Activated CD4-positive, alpha-beta memory T cell treated with anti-CD3 and anti-CD28 coated beads, Interleukin-2, amount 10 ng/mL, durations not matched to agents 7 days and 5 days (primary cell): ENCODE measurements at regions not wholly inside any gene's neighbourhood (a gene's known extent, or its start where the extent isn't known, plus 50 kb on each side); places are given as distances from the start of the nearest gene placed in this dataset.
"Not testable (repeated sequence)": the region's sequence is repeated elsewhere in the genome, so short reads cannot be mapped to it uniquely, and the experiment has no call there.

Experiments used
- CTCF ChIA-PET: fragments of 350-600 bp; sonication (Branson Sonifier 250); formaldehyde crosslinking; loops from one replicate; lab custom pipeline; 2021; ENCODE audit warnings: antibody characterized with exemption, inconsistent platforms; lab: Charles Lee
- POLR2A ChIA-PET: fragments of 350-600 bp; sonication (Branson Sonifier 250); formaldehyde crosslinking; loops from one replicate; lab custom pipeline; 2021; ENCODE audit warnings: antibody characterized with exemption; lab: Charles Lee
- DNase-seq: peaks from one replicate; pipeline ENCODE4 v3.0.0-alpha.2; 2020
- H3K27ac Mint-ChIP-seq: one replicate; pipeline ENCODE4 v1.8.0; 2021; ENCODE audit warnings: mild to moderate bottlenecking, mixed read lengths
- H3K27me3 Mint-ChIP-seq: one replicate; pipeline ENCODE4 v1.8.0; 2021; ENCODE audit warnings: mixed read lengths
- H3K36me3 Mint-ChIP-seq: one replicate; pipeline ENCODE4 v1.8.0; 2021; ENCODE audit warnings: low read depth, mixed read lengths
- H3K4me1 Mint-ChIP-seq: one replicate; pipeline ENCODE4 v1.8.0; 2021; ENCODE audit warnings: mixed read lengths
- H3K4me3 Mint-ChIP-seq: one replicate; pipeline ENCODE4 v1.8.0; 2021; ENCODE audit warnings: mild to moderate bottlenecking, mixed read lengths
- H3K9me3 Mint-ChIP-seq: one replicate; pipeline ENCODE4 v1.8.0; 2021; ENCODE audit warnings: mixed read lengths

DNA sequence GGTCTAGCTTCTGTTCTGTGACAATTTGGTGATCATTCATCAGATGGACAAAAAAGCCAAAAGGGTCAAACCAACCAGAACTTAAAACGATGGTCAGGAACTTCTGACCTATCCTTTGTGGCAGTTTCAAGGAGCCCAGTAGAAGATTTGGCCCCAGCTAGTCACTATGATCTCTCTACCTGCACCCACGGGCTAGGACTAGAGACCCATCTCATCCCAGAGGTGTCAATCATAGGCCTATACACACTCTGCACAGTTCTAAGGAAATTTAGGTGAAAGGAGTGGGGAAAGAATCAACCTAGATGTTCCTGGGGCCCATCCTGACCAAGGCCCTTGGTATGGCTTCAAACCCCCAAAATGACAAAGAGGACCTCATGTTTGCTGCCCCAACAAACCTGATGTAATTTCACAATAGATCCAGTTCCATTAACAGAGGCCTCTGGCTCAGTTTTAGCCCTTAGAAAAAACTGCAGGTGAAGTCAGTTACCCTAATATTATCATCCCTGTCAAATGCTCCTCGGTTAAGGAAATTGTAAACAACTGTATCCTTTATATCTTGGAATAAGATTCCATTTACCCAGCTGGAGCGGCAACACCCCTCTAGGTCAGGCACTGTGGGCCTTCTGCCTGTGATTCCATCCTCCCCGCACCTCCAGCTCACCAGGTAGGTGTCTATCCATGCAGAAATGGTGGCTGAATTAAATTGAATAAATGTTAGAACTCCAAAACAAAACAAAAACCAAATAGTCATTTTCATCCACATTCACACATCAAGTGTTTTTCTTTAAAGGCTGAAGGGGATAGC, 138.7 kb downstream of the ENC1 start:
- Mint-ChIP-seq H3K27me3 (peaks cover 1% of the 10 kb centered on the region), H3K27ac (no peak overlapping the region), H3K36me3 (no peaks in the 10 kb centered on the region), H3K4me3 (no peak overlapping the region), H3K9me3 (no peaks in the 10 kb centered on the region), H3K4me1 (no peaks in the 10 kb centered on the region)
- ChIA-PET POLR2A (no interaction called here), CTCF (no interaction called here)
- no peak for DNase-seq

DNA sequence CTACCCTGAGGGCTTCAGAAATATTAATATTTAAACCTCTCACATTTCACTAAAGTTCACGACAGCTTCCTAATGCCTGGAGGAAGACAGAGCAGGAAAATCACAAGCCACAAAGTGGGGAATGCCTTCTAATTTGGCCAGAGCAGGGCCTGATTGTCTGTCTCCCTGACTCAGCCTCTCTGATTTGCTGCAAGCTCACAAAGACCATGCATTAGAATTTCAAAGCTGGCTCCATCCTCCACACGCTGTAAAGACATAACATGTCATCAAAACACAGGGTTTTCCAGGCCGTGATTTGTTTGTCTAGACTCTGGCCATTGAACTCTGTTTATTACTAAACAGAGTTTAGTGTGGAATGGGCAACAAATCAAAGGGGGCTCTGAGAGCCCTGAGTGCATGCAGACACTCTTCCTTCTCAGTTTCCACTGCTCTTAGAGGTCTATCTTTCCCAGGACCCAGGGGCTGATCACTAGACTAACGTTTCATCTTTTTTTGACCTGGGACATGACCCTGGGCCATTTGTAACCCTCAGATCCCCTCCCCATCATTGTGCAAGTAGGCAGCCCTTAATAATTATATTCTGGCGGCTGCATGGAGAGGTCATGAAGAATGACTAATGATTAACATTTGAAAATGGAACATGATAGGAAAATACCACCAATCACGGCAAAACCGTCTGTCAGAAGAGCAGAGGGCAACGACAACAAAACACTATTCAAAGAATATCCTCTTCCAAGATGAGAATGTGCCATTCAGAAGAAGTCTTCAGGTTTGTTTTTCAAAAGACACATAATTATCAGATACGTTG, 140.2 kb downstream of the ENC1 start:
- no peaks in the 10 kb centered on the region for H3K9me3 Mint-ChIP-seq
- H3K36me3 Mint-ChIP-seq, result no peaks in the 10 kb centered on the region
- no peak overlapping the region for H3K27ac Mint-ChIP-seq
- ChIA-PET CTCF (interaction anchor here (0.7 kb wide), 1 partner anchor 296 kb away, joined by 3 read pairs; no protein-coding TSS in a partner anchor), POLR2A (no interaction called here)
- no peaks in the 10 kb centered on the region for H3K4me1 Mint-ChIP-seq
- no peak overlapping the region for H3K4me3 Mint-ChIP-seq
- DNase-seq, result no peak
- H3K27me3 Mint-ChIP-seq, result peaks cover 1% of the 10 kb centered on the region

DNA sequence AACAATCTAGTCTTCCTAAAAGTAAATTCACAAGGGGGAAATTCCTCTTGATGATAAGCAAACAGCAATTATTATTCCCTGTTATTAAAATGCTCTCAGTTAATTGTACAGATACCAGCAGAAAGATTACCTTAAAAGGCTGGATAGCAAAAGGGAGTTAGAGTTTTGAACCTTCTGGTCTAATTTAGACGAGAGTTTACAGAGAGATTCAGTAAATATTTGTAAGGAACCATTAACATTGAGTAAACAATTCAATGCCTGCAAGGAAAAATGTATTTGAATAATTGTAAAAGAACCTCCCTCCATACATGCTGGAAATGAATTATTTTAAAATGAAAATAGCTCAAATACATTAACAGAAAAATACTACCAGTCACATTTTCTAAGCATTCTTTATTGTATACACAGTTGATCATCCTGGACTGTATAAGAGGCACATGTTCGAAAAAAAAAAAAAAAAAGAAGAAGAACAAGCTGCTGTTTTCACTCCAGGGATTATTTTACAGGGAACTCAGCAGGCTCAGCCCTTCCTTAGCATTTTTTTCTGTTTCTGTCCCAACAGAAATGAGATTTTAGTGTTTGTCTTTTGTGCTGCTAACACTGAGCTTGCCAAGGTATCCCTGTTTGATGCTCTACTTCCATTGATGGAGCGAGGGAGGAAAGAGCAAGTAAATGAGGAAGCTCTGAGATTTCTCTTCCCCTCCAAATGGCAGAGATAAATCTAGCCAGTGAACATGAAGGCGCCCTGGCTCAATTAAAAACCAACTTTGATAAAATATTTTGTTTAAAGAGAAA, 141.1 kb downstream of the ENC1 start:
- Mint-ChIP-seq H3K27me3 (peaks cover 2% of the 10 kb centered on the region), H3K4me3 (no peak overlapping the region), H3K4me1 (no peaks in the 10 kb centered on the region), H3K36me3 (no peaks in the 10 kb centered on the region), H3K9me3 (no peaks in the 10 kb centered on the region), H3K27ac (no peak overlapping the region)
- no peak for DNase-seq
- POLR2A ChIA-PET, result no interaction called here
- CTCF ChIA-PET, result interaction anchor here (0.7 kb wide), 1 partner anchor 296 kb away, joined by 3 read pairs; no protein-coding TSS in a partner anchor

DNA sequence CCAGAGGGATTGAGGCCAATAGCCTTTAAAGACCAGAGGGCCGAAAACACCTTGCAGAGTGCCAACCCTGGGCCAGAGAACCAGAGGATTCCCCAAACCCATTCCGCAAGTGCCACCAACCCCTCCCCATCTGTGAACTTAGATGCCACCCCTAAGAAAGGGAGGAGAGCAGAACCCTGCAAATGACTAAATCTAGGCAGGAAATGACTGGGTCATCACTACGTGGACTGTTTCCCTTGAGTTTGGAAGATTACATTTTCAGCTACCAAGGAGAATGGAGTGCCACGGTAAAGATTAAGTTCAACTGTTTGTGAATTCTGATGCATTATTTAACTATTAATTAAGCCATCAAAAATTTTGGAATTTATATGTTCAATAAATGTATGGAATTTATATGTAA, 142.8 kb downstream of the ENC1 start:
- no peak overlapping the region for H3K4me3 Mint-ChIP-seq
- ChIA-PET CTCF (no interaction called here), POLR2A (no interaction called here)
- DNase-seq, result no peak
- peaks cover 5% of the 10 kb centered on the region for H3K27me3 Mint-ChIP-seq
- H3K36me3 Mint-ChIP-seq, result no peaks in the 10 kb centered on the region
- H3K4me1 Mint-ChIP-seq, result no peaks in the 10 kb centered on the region
- H3K9me3 Mint-ChIP-seq, result no peaks in the 10 kb centered on the region
- H3K27ac Mint-ChIP-seq, result no peak overlapping the region

DNA sequence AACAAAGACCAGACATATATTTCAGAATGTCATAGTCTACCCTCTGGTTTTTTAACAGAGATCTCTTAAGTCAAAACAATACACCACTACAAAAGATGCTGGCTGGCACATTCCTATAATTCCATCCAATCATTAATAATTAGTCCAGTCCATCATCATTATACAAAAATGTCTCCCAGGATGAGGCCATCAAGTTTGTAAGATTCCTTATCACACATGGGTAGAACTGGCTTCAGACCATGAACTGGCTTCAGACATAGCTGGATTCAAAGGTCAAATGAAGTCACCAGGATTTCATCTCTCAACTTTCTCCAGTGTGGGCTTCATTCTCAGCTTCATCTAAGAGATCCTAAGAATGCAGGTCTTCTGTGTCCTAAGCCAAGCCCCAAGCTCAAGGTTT, 147.1 kb downstream of the ENC1 start:
- no peak overlapping the region for H3K4me3 Mint-ChIP-seq
- no peaks in the 10 kb centered on the region for H3K36me3 Mint-ChIP-seq
- ChIA-PET CTCF (no interaction called here), POLR2A (no interaction called here)
- H3K4me1 Mint-ChIP-seq, result no peaks in the 10 kb centered on the region
- H3K9me3 Mint-ChIP-seq, result no peaks in the 10 kb centered on the region
- no peak for DNase-seq
- peaks cover 9% of the 10 kb centered on the region for H3K27me3 Mint-ChIP-seq
- H3K27ac Mint-ChIP-seq, result no peak overlapping the region

DNA sequence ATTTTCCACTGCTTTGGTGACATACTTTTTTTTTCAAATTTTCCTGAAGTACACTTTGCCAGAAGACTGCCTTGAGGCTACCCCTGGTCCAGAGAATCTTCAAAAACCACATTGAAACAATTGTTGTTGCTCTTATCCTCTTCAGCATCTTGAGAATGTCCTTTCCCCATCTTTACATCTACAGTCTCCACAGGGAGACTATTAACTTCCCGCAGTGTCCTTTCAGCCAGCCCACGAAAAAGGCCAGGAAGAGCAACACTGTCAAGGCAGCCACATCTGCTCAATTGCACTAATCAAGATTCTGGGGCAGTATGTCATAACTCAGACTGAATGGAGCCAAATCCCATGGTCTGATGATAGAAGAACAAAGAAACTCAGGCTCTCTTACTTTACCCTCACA, 148.3 kb downstream of the ENC1 start:
- no peak for DNase-seq
- H3K4me1 Mint-ChIP-seq, result no peaks in the 10 kb centered on the region
- peaks cover 9% of the 10 kb centered on the region for H3K27me3 Mint-ChIP-seq
- POLR2A ChIA-PET, result no interaction called here
- H3K9me3 Mint-ChIP-seq, result no peaks in the 10 kb centered on the region
- CTCF ChIA-PET, result no interaction called here
- no peaks in the 10 kb centered on the region for H3K36me3 Mint-ChIP-seq
- H3K27ac Mint-ChIP-seq, result no peak overlapping the region
- H3K4me3 Mint-ChIP-seq, result no peak overlapping the region

DNA sequence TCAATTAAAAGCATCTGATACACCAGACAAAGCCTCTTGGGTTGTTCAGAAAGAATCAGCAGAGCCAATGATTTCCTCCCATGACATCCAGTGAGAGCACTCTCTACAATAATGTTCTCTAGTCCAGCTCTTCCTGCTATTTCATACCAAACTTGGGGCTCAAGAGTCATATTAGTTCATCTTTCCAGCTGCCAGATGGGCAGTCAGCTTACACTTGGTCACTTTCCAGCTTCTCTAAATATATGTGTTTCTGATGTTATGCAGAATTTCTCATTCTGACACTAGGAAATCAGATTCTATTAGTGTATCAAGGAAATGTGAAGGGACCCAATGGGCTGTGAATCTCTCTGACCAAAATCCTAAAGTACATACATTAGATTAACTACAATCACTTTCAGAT, 148.9 kb downstream of the ENC1 start:
- H3K27me3 Mint-ChIP-seq, result peaks cover 12% of the 10 kb centered on the region
- no peak overlapping the region for H3K4me3 Mint-ChIP-seq
- ChIA-PET CTCF (no interaction called here), POLR2A (no interaction called here)
- H3K9me3 Mint-ChIP-seq, result no peaks in the 10 kb centered on the region
- no peak overlapping the region for H3K27ac Mint-ChIP-seq
- H3K4me1 Mint-ChIP-seq, result no peaks in the 10 kb centered on the region
- DNase-seq, result no peak
- H3K36me3 Mint-ChIP-seq, result no peaks in the 10 kb centered on the region

DNA sequence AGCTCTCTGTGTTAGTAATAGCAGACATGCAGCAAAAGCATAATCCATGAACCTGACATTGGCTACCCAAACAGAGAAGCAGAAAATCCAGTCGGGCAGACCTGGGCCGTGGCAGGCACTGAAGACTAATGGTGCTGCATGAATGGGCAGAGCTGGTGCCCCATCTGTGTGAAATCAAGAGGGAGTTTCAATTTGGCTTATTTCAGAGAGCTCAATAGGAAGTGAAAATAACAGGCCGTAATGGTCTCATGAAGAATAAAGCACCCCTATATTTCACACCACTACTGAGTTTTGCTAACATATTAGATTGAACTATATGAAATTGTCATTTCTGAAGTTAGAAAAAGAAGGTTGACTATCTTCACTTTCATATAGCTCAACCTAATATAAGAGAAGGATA, 149.7 kb downstream of the ENC1 start:
- Mint-ChIP-seq H3K36me3 (no peaks in the 10 kb centered on the region), H3K27me3 (peaks cover 12% of the 10 kb centered on the region), H3K4me1 (no peaks in the 10 kb centered on the region), H3K4me3 (no peak overlapping the region), H3K27ac (no peak overlapping the region), H3K9me3 (no peaks in the 10 kb centered on the region)
- ChIA-PET POLR2A (interaction anchor here (0.6 kb wide), 1 partner anchor 1342 kb away, joined by 4 read pairs; no protein-coding TSS in a partner anchor), CTCF (no interaction called here)
- no peak for DNase-seq

DNA sequence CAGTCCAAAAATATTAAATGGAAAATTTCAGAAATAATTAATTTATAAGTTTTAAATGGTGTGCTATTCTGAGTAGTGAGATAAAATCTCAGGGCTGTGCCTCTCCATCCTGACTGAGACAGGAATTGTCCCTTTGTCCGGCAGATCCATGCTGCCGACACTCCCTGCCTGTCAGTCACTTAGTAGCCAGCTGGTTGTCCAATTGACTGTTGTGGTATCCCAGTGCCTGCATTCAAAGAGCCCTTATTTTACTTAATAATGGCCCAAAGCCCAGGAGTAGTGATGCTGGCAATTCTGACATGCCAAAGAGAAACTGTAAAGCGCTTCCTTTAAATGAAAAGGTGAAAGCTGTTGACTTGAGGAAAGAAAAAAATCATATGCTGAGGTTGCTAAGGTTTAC, 157.5 kb downstream of the ENC1 start:
- POLR2A ChIA-PET, result no interaction called here
- CTCF ChIA-PET, result no interaction called here
- Mint-ChIP-seq H3K27ac (no peak overlapping the region), H3K4me1 (no peaks in the 10 kb centered on the region), H3K4me3 (no peak overlapping the region), H3K36me3 (no peaks in the 10 kb centered on the region), H3K9me3 (no peaks in the 10 kb centered on the region), H3K27me3 (peaks cover 3% of the 10 kb centered on the region)
- DNase-seq, result no peak

DNA sequence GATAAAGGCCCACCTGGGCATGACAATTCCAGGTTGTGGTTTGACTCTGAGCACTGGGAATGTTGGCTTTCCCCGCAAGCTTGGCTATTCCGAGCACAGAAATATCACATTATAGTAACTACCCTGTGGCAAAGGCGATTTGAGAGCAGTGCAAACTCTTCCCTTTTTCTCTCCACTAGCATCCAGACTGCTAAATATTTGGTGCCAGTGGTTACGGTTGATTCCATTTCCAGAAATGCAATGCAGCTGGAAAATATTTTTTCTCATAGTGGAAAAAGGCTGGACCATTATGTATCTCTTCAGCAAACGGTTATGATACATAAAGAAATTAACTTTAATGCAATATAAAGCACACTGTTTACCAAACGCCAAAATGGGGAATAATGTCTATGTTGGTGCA, 158.0 kb downstream of the ENC1 start:
- no peak for DNase-seq
- POLR2A ChIA-PET, result no interaction called here
- no peaks in the 10 kb centered on the region for H3K36me3 Mint-ChIP-seq
- no peaks in the 10 kb centered on the region for H3K4me1 Mint-ChIP-seq
- H3K4me3 Mint-ChIP-seq, result no peak overlapping the region
- CTCF ChIA-PET, result interaction anchor here (0.6 kb wide), 1 partner anchor 1484 kb away, joined by 4 read pairs; no protein-coding TSS in a partner anchor
- H3K9me3 Mint-ChIP-seq, result no peaks in the 10 kb centered on the region
- no peak overlapping the region for H3K27ac Mint-ChIP-seq
- peaks cover 3% of the 10 kb centered on the region for H3K27me3 Mint-ChIP-seq

DNA sequence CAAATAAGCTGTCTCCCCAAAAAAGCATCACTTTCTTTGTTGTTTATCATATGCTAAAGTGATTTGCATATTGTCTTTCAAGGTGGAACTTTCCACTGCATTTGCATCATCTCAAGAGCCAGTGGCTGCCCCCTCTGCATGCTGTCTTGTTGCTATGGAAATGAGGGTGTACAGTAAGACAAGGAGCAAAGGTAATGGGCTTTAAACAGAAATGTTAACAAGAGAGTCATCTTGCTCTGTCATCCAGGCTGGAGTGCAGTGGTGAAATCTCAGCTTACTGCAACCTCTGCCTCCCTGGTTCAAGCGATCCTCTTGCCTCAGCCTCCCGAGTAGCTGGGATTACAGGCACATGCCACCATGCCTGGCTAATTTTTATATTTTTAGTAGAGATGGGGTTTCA, 159.2 kb downstream of the ENC1 start:
- DNase-seq, CTCF ChIA-PET, H3K4me1 Mint-ChIP-seq, H3K36me3 Mint-ChIP-seq, H3K27me3 Mint-ChIP-seq, H3K27ac Mint-ChIP-seq, POLR2A ChIA-PET, H3K4me3 Mint-ChIP-seq, H3K9me3 Mint-ChIP-seq: not testable (repeated sequence)

DNA sequence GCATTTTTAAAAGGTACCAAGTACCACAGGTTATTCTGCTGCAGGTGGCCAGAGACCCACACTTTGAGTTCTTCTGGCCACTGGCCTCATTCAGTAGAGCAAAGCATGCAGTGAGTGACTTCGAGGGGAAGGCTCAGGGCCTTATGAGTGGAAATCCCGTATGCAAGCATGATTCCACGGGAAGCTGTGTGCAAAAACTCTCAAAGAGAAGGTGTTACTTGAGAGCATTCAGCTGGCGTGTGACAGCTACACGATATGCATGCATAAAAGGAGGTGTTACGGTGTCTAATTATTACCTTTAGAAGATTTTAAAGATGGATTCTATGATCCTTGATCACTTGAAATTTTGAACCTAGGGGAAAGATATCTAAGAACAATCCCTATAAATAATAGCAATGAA, 160.3 kb downstream of the ENC1 start:
- Mint-ChIP-seq H3K4me1 (peaks cover 3% of the 10 kb centered on the region), H3K36me3 (no peaks in the 10 kb centered on the region), H3K4me3 (no peak overlapping the region), H3K27me3 (peaks cover 3% of the 10 kb centered on the region), H3K27ac (no peak overlapping the region), H3K9me3 (no peaks in the 10 kb centered on the region)
- ChIA-PET POLR2A (no interaction called here), CTCF (no interaction called here)
- no peak for DNase-seq

DNA sequence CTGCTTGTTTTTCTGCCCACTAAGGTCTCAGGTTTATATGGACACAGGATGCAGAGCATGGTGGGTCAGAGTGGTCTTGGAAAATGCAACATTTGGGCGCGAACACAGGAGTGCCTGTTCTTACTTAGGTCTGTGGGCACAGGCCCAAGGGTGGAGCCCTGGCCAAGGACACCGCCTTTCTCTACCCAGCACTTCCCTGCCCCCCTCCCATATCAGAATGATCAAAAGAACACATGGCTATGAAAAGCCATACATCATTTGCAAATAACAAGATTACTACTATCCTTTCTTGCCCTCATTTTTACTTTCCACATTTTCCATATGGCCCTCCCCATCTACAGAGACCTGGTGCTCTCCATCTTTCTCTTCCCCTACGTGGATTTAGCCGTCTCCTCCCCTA, 162.2 kb downstream of the ENC1 start:
- Mint-ChIP-seq H3K27me3 (peaks cover 3% of the 10 kb centered on the region), H3K4me3 (no peak overlapping the region), H3K36me3 (no peaks in the 10 kb centered on the region), H3K9me3 (no peaks in the 10 kb centered on the region), H3K27ac (no peak overlapping the region), H3K4me1 (peaks cover 3% of the 10 kb centered on the region)
- CTCF ChIA-PET, result no interaction called here
- no peak for DNase-seq
- POLR2A ChIA-PET, result no interaction called here
